Glutamatergic neuron (in vitro differentiated cells): ENCODE measurements at regions not wholly inside any gene's neighbourhood (a gene's known extent, or its start where the extent isn't known, plus 50 kb on each side); places are given as distances from the start of the nearest gene placed in this dataset.

ENCODE experiments used
- DNase-seq: peaks from one replicate; pipeline ENCODE4 v3.0.0; 2022
- H3K27ac Mint-ChIP-seq: one replicate; pipeline ENCODE4 v1.8.0; 2020; ENCODE audit warnings: mild to moderate bottlenecking, mixed read lengths, inconsistent platforms; ENCODE audit not compliant: unreplicated experiment
- H3K27me3 Mint-ChIP-seq: one replicate; pipeline ENCODE4 v1.8.0; 2020; ENCODE audit warnings: mild to moderate bottlenecking, moderate library complexity, mixed read lengths, inconsistent platforms; ENCODE audit not compliant: unreplicated experiment
- H3K36me3 Mint-ChIP-seq: one replicate; pipeline ENCODE4 v1.8.0; 2020; ENCODE audit warnings: mild to moderate bottlenecking, mixed read lengths, inconsistent platforms; ENCODE audit not compliant: unreplicated experiment
- H3K4me1 Mint-ChIP-seq: one replicate; pipeline ENCODE4 v1.8.0; 2020; ENCODE audit warnings: mild to moderate bottlenecking, low read depth, mixed read lengths, inconsistent platforms; ENCODE audit not compliant: unreplicated experiment
- H3K4me3 Mint-ChIP-seq: one replicate; pipeline ENCODE4 v1.8.0; 2020; ENCODE audit warnings: mild to moderate bottlenecking, mixed read lengths, inconsistent platforms; ENCODE audit not compliant: unreplicated experiment
- H3K9me3 Mint-ChIP-seq: one replicate; pipeline ENCODE4 v1.8.0; 2020; ENCODE audit warnings: mild to moderate bottlenecking, moderate library complexity, mixed read lengths, inconsistent platforms; ENCODE audit not compliant: unreplicated experiment
- TF ChIP-seq, protein P1 (sequence below): fragments of 200-600 bp; sonication (generic); IDR thresholded peaks from one replicate; pipeline ENCODE4 v1.5.0; 2021; ENCODE audit not compliant: partially characterized antibody, unreplicated experiment

DNA sequence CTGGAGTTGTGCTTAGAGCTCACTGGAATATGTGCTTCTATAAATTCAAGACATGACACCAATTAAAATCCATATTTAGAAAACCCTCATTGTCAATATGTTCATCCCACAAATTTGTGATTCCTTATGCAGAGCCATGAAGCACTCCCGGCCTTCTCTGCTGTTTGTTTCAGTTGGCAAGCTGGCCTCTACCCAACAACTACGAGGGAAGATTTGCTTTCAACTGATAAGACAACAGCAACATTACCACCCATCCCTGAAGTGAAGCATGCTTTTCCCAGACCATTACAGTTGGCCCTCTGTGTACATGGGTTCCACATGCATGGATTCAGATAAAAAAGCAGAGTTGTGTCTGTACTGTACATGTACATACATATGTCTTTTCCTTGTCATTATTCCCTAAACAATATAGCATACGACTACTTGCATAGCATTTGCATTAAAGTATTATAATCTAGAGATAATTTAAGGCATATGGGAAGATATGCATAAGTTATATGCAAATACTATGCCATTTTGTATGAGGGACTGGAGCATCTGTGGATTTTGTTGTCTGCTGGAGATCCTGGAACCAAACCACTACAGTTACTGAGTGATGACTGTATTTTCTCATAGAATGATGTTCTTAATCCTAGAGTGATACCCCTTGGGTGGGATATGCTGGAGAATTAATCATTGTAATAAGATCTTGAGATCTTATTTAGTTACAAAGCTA lies 77.6 kb upstream of the MC2R start:
- H3K36me3 Mint-ChIP-seq, result no peaks in the 10 kb centered on the region
- H3K4me1 Mint-ChIP-seq, result no peaks in the 10 kb centered on the region
- no peak overlapping the region for H3K27ac Mint-ChIP-seq
- TF ChIP-seq, protein P1, sequence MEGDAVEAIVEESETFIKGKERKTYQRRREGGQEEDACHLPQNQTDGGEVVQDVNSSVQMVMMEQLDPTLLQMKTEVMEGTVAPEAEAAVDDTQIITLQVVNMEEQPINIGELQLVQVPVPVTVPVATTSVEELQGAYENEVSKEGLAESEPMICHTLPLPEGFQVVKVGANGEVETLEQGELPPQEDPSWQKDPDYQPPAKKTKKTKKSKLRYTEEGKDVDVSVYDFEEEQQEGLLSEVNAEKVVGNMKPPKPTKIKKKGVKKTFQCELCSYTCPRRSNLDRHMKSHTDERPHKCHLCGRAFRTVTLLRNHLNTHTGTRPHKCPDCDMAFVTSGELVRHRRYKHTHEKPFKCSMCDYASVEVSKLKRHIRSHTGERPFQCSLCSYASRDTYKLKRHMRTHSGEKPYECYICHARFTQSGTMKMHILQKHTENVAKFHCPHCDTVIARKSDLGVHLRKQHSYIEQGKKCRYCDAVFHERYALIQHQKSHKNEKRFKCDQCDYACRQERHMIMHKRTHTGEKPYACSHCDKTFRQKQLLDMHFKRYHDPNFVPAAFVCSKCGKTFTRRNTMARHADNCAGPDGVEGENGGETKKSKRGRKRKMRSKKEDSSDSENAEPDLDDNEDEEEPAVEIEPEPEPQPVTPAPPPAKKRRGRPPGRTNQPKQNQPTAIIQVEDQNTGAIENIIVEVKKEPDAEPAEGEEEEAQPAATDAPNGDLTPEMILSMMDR, result no peak
- H3K4me3 Mint-ChIP-seq, result no peak overlapping the region
- no peaks in the 10 kb centered on the region for H3K9me3 Mint-ChIP-seq
- DNase-seq, result no peak
- no peaks in the 10 kb centered on the region for H3K27me3 Mint-ChIP-seq

DNA sequence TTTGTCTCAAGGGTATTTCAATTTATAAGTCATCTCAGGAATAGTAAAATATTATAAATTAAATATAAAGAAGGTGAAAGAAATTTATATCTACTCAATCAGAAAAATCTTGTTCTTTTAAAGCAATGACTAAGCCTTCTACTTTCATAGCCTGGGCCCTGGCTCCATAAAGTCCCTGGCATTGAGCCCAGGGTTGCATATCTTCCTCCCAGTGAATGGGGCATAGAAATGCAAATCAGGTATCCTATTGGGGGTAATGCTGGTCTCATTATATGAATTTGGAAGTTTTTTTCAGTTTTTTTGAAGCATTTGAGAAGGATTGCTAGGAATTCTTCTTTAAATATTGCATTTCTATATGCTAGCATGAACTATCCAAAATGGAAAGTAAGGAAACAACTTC lies 73.9 kb upstream of the MC2R start:
- Mint-ChIP-seq H3K4me1 (no peaks in the 10 kb centered on the region), H3K36me3 (no peaks in the 10 kb centered on the region), H3K27me3 (no peaks in the 10 kb centered on the region), H3K27ac (no peak overlapping the region), H3K4me3 (no peak overlapping the region), H3K9me3 (no peaks in the 10 kb centered on the region)
- TF ChIP-seq, protein P1, result no peak
- no peak for DNase-seq

DNA sequence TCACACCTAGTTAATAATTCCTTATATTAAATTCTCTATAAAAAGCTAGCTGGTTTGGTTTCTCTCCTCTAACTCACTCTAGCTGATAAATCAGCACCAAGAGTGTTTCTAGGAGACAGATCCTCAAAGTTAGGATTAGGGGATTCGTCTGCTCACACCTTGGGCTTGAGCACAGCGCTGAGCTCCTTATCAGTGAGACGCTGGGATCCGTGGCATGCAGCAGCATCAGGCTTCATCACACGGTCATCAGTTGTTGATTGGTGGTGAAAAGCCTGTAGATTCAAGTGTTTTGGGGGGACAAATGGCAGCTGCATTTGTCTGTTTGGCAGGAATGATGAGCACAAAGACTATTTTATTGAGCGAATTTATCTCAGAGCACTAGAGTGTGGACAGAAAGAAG lies 72.6 kb upstream of the MC2R start:
- Mint-ChIP-seq H3K4me1 (no peaks in the 10 kb centered on the region), H3K27me3 (no peaks in the 10 kb centered on the region), H3K9me3 (no peaks in the 10 kb centered on the region), H3K4me3 (no peak overlapping the region), H3K27ac (no peak overlapping the region), H3K36me3 (no peaks in the 10 kb centered on the region)
- TF ChIP-seq, protein P1, result no peak
- no peak for DNase-seq

DNA sequence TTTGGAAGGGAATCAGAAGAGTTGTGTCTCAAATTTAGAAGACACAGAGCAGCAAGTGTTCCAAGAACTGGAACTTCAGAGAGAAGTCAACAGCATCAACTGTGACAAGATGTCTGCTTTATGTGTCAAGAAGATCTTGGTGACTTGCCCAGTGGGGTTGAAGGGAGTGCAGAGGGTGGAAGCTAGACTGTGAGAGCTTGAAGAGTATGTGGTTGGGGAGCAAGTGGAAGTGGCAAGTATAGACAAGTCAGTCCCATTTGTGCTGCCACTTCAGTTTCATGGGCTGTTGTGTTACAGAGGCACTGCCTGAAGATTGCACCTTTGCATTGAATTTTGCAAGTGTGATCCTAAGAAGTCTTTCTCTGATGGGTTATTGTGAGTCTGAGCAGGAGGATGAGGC lies 68.7 kb upstream of the MC2R start:
- no peaks in the 10 kb centered on the region for H3K9me3 Mint-ChIP-seq
- H3K36me3 Mint-ChIP-seq, result no peaks in the 10 kb centered on the region
- H3K4me1 Mint-ChIP-seq, result no peaks in the 10 kb centered on the region
- TF ChIP-seq, protein P1, result no peak
- DNase-seq, result no peak
- no peak overlapping the region for H3K4me3 Mint-ChIP-seq
- no peaks in the 10 kb centered on the region for H3K27me3 Mint-ChIP-seq
- H3K27ac Mint-ChIP-seq, result no peak overlapping the region

DNA sequence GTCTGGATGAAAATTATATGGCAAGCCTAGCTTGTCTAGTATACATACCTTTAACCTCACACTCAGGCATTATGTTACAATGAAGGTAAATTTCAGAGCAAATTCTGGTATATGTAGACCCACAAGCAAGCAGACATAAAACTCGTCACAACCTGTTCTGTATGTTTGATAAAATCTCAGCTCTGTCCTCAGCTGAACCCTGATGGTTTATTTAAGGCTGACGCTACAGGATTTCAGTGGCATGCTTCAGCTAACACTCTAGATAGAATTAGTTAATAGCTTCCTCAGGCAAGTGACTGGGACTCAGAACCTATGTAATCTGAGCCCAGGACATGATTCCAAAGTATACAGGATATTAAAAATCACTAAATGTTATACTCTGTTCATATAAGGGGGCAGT lies 68.2 kb upstream of the MC2R start:
- TF ChIP-seq, protein P1, result no peak
- Mint-ChIP-seq H3K4me1 (no peaks in the 10 kb centered on the region), H3K27ac (no peak overlapping the region), H3K9me3 (no peaks in the 10 kb centered on the region), H3K36me3 (no peaks in the 10 kb centered on the region), H3K4me3 (no peak overlapping the region), H3K27me3 (no peaks in the 10 kb centered on the region)
- DNase-seq, result no peak
